Naive thymus-derived CD8-positive, alpha-beta T cell (primary cell): ENCODE measurements at regions not wholly inside any gene's neighbourhood (a gene's known extent, or its start where the extent isn't known, plus 50 kb on each side); places are given as distances from the start of the nearest gene placed in this dataset.
A peak's percentile ranks its signal among the peaks of the same experiment; 100 is the strongest.
"Not testable (repeated sequence)": the region's sequence is repeated elsewhere in the genome, so short reads cannot be mapped to it uniquely, and the experiment has no call there.

Source experiments
- ATAC-seq, 2 donors: fragments of 150-1000 bp; cut with Tn5 transposase in 1 of 2; sonication (Bioruptor Pico), chemical (Tn5 transposase) in 1 of 2; 1 replicate in 1 of 2; 2 replicates in 1 of 2; pipeline ENCODE4 v1.10.0; 2021; ENCODE audit warnings: mild to moderate bottlenecking in 2 of 2, moderate library complexity in 2 of 2
- POLR2A ChIA-PET: fragments of 350-600 bp; sonication (Branson Sonifier 250); formaldehyde crosslinking; loops from one replicate; lab custom pipeline; 2021; ENCODE audit warnings: antibody characterized with exemption; lab: Charles Lee
- DNase-seq, 10 donors: peaks; one replicate each; pipeline versions ENCODE4 v3.0.0 to v3.0.0-alpha.2; 2020 to 2022
- H3K27ac Mint-ChIP-seq, 10 donors: one replicate each; pipeline ENCODE4 v1.8.0; 2020 to 2022; ENCODE audit warnings: mild to moderate bottlenecking in 10 of 10, mixed read lengths in 10 of 10, moderate library complexity in 4 of 10, inconsistent platforms in 1 of 10
- H3K27me3 Mint-ChIP-seq, 5 donors: one replicate each; pipeline ENCODE4 v1.8.0; 2021 to 2022; ENCODE audit warnings: mixed read lengths in 5 of 5
- H3K36me3 Mint-ChIP-seq, 3 donors: one replicate each; pipeline ENCODE4 v1.8.0; 2020 to 2022; ENCODE audit warnings: mixed read lengths in 3 of 3, mild to moderate bottlenecking in 2 of 3, inconsistent platforms in 1 of 3
- H3K4me1 Mint-ChIP-seq, 4 donors: one replicate each; pipeline ENCODE4 v1.8.0; 2021 to 2022; ENCODE audit warnings: mixed read lengths in 4 of 4
- H3K4me3 Mint-ChIP-seq, 10 donors: one replicate each; pipeline ENCODE4 v1.8.0; 2020 to 2022; ENCODE audit warnings: mild to moderate bottlenecking in 10 of 10, mixed read lengths in 10 of 10, moderate library complexity in 6 of 10, inconsistent platforms in 1 of 10
- H3K9me3 Mint-ChIP-seq, 9 donors: one replicate each; pipeline ENCODE4 v1.8.0; 2020 to 2022; ENCODE audit warnings: mixed read lengths in 9 of 9, mild to moderate bottlenecking in 3 of 9, inconsistent platforms in 1 of 9, moderate library complexity in 1 of 9

GRCh38 chr2:44087714-44088092 lies 81.0 kb upstream of the PPM1B start:
- Mint-ChIP-seq H3K27me3 (no peaks in the 10 kb centered on the region), H3K36me3 (no peaks in the 10 kb centered on the region), H3K4me3 (peak overlapping the region; percentile 75 to 92 (median 90)), H3K27ac (peak overlapping the region; percentile 85 to 97 (median 96)), H3K4me1 (peaks cover 9 to 23% (median 18%) of the 10 kb centered on the region in 4 donors), H3K9me3 (no peaks in the 10 kb centered on the region)
- DNase-seq (peak in 1 of 10 donors; percentile 1), ATAC-seq (peak in 1 of 2 donors; percentile 5)
- POLR2A ChIA-PET, result interaction anchor here (0.6 to 2.9 kb wide), 4 partner anchors 32 to 274 kb away, joined by 3 to 9 read pairs (median 4); partner anchors contain the start of genes CAMKMT, PPM1B and PREPL

GRCh38 chr2:44092519-44092918 lies 76.2 kb upstream of the PPM1B start:
- H3K9me3 Mint-ChIP-seq, DNase-seq, H3K36me3 Mint-ChIP-seq, H3K27me3 Mint-ChIP-seq, ATAC-seq, H3K4me3 Mint-ChIP-seq: not testable (repeated sequence)
- POLR2A ChIA-PET, result interaction anchor here (1.5 kb wide), 1 partner anchor 76 kb away, joined by 4 read pairs; the partner anchor contains the start of gene PPM1B
- Mint-ChIP-seq H3K27ac (peak overlapping the region in 1 of 10 donors; percentile 19), H3K4me1 (peaks cover 4 to 17% (median 12%) of the 10 kb centered on the region in 4 donors)

GRCh38 chr2:44093970-44094369 lies 74.7 kb upstream of the PPM1B start:
- H3K9me3 Mint-ChIP-seq, result peaks cover 0 to 3% (median 0%) of the 10 kb centered on the region in 9 donors
- H3K4me1 Mint-ChIP-seq, result peaks cover 3 to 21% (median 7%) of the 10 kb centered on the region in 4 donors
- no peaks in the 10 kb centered on the region for H3K36me3 Mint-ChIP-seq
- POLR2A ChIA-PET, result interaction anchor here (1.5 kb wide), 1 partner anchor 27 kb away, joined by 3 read pairs; no protein-coding TSS in a partner anchor
- H3K27me3 Mint-ChIP-seq, result no peaks in the 10 kb centered on the region
- no peak overlapping the region for H3K27ac Mint-ChIP-seq
- no peak for ATAC-seq
- no peak overlapping the region for H3K4me3 Mint-ChIP-seq
- DNase-seq, result no peak

GRCh38 chr2:44097322-44097907 lies 71.3 kb upstream of the PPM1B start:
- no peak overlapping the region for H3K4me3 Mint-ChIP-seq
- H3K9me3 Mint-ChIP-seq, result peaks cover 0 to 3% (median 0%) of the 10 kb centered on the region in 9 donors
- peaks cover 3 to 17% (median 5%) of the 10 kb centered on the region in 4 donors for H3K4me1 Mint-ChIP-seq
- DNase-seq, result no peak
- H3K36me3 Mint-ChIP-seq, result no peaks in the 10 kb centered on the region
- no peak overlapping the region for H3K27ac Mint-ChIP-seq
- peaks cover 0 to 5% (median 0%) of the 10 kb centered on the region in 5 donors for H3K27me3 Mint-ChIP-seq
- ATAC-seq, result no peak
- POLR2A ChIA-PET, result no interaction called here

GRCh38 chr2:44098050-44098449 lies 70.6 kb upstream of the PPM1B start:
- DNase-seq, result no peak
- no peak for ATAC-seq
- H3K9me3 Mint-ChIP-seq, result peaks cover 0 to 3% (median 0%) of the 10 kb centered on the region in 9 donors
- H3K36me3 Mint-ChIP-seq, result no peaks in the 10 kb centered on the region
- no peak overlapping the region for H3K4me3 Mint-ChIP-seq
- peaks cover 3 to 17% (median 5%) of the 10 kb centered on the region in 4 donors for H3K4me1 Mint-ChIP-seq
- peaks cover 0 to 5% (median 0%) of the 10 kb centered on the region in 5 donors for H3K27me3 Mint-ChIP-seq
- POLR2A ChIA-PET, result interaction anchor here (1.1 kb wide), 1 partner anchor 9 kb away, joined by 4 read pairs; no protein-coding TSS in a partner anchor
- H3K27ac Mint-ChIP-seq, result no peak overlapping the region

GRCh38 chr2:44098891-44099290 lies 69.8 kb upstream of the PPM1B start:
- H3K9me3 Mint-ChIP-seq, result no peaks in the 10 kb centered on the region
- POLR2A ChIA-PET, result interaction anchor here (1.1 kb wide), 1 partner anchor 10 kb away, joined by 4 read pairs; no protein-coding TSS in a partner anchor
- no peak overlapping the region for H3K4me3 Mint-ChIP-seq
- ATAC-seq (no peak), DNase-seq (no peak)
- H3K27me3 Mint-ChIP-seq, result peaks cover 0 to 5% (median 0%) of the 10 kb centered on the region in 5 donors
- H3K27ac Mint-ChIP-seq, result no peak overlapping the region
- no peaks in the 10 kb centered on the region for H3K36me3 Mint-ChIP-seq
- peaks cover 3 to 17% (median 5%) of the 10 kb centered on the region in 4 donors for H3K4me1 Mint-ChIP-seq

- DNase-seq (no peak), ATAC-seq (peak in 1 of 2 donors; percentile 47)
- no peaks in the 10 kb centered on the region for H3K9me3 Mint-ChIP-seq
- peaks cover 3 to 17% (median 5%) of the 10 kb centered on the region in 4 donors for H3K4me1 Mint-ChIP-seq
- POLR2A ChIA-PET, result interaction anchor here (0.8 kb wide), 1 partner anchor 67 kb away, joined by 3 read pairs; no protein-coding TSS in a partner anchor
- no peaks in the 10 kb centered on the region for H3K36me3 Mint-ChIP-seq
- peaks cover 0 to 5% (median 0%) of the 10 kb centered on the region in 5 donors for H3K27me3 Mint-ChIP-seq
- no peak overlapping the region for H3K27ac Mint-ChIP-seq
- H3K4me3 Mint-ChIP-seq, result peak overlapping the region in 1 of 10 donors; percentile 1
Observed at GRCh38 chr2:44100351-44100750, 68.3 kb upstream of the PPM1B start.

GRCh38 chr2:44101246-44101645 lies 67.4 kb upstream of the PPM1B start:
- DNase-seq (no peak), ATAC-seq (no peak)
- POLR2A ChIA-PET, result interaction anchor here (0.8 kb wide), 1 partner anchor 66 kb away, joined by 3 read pairs; no protein-coding TSS in a partner anchor
- H3K27ac Mint-ChIP-seq, result no peak overlapping the region
- no peaks in the 10 kb centered on the region for H3K9me3 Mint-ChIP-seq
- H3K4me1 Mint-ChIP-seq, result peaks cover 3 to 17% (median 5%) of the 10 kb centered on the region in 4 donors
- H3K4me3 Mint-ChIP-seq, result no peak overlapping the region
- H3K27me3 Mint-ChIP-seq, result peaks cover 0 to 5% (median 0%) of the 10 kb centered on the region in 5 donors
- no peaks in the 10 kb centered on the region for H3K36me3 Mint-ChIP-seq

GRCh38 chr2:44102790-44103562 lies 65.7 kb upstream of the PPM1B start:
- Mint-ChIP-seq H3K27ac (peak overlapping the region in 1 of 10 donors; percentile 24), H3K4me3 (no peak overlapping the region), H3K4me1 (peaks cover 3 to 20% (median 7%) of the 10 kb centered on the region in 4 donors), H3K27me3 (peaks cover 0 to 5% (median 1%) of the 10 kb centered on the region in 5 donors), H3K36me3 (no peaks in the 10 kb centered on the region), H3K9me3 (no peaks in the 10 kb centered on the region)
- ATAC-seq, result no peak
- POLR2A ChIA-PET, result no interaction called here
- no peak for DNase-seq

- H3K27me3 Mint-ChIP-seq, result peaks cover 0 to 7% (median 1%) of the 10 kb centered on the region in 5 donors
- POLR2A ChIA-PET, result no interaction called here
- peaks cover 3 to 16% (median 7%) of the 10 kb centered on the region in 4 donors for H3K4me1 Mint-ChIP-seq
- H3K27ac Mint-ChIP-seq, result no peak overlapping the region
- no peaks in the 10 kb centered on the region for H3K9me3 Mint-ChIP-seq
- ATAC-seq (no peak), DNase-seq (no peak)
- no peak overlapping the region for H3K4me3 Mint-ChIP-seq
- no peaks in the 10 kb centered on the region for H3K36me3 Mint-ChIP-seq
Observed at GRCh38 chr2:44103639-44104038, 65.0 kb upstream of the PPM1B start.

- no peaks in the 10 kb centered on the region for H3K36me3 Mint-ChIP-seq
- H3K27me3 Mint-ChIP-seq, result peaks cover 0 to 7% (median 1%) of the 10 kb centered on the region in 5 donors
- no peak overlapping the region for H3K27ac Mint-ChIP-seq
- DNase-seq (no peak), ATAC-seq (peak; percentile 30 to 57)
- no peak overlapping the region for H3K4me3 Mint-ChIP-seq
- H3K4me1 Mint-ChIP-seq, result peaks cover 3 to 12% (median 7%) of the 10 kb centered on the region in 4 donors
- H3K9me3 Mint-ChIP-seq, result no peaks in the 10 kb centered on the region
- POLR2A ChIA-PET, result interaction anchor here (0.6 kb wide), 1 partner anchor 29 kb away, joined by 3 read pairs; no protein-coding TSS in a partner anchor
Observed at GRCh38 chr2:44104855-44105271, 63.8 kb upstream of the PPM1B start.

GRCh38 chr2:44106509-44106908 lies 62.2 kb upstream of the PPM1B start:
- H3K27me3 Mint-ChIP-seq, H3K4me1 Mint-ChIP-seq, H3K36me3 Mint-ChIP-seq, DNase-seq, H3K27ac Mint-ChIP-seq, H3K9me3 Mint-ChIP-seq, POLR2A ChIA-PET, H3K4me3 Mint-ChIP-seq, ATAC-seq: not testable (repeated sequence)
